Astrocyte (in vitro differentiated cells and primary cell): ENCODE measurements at regions not wholly inside any gene's neighbourhood (a gene's known extent, or its start where the extent isn't known, plus 50 kb on each side); places are given as distances from the start of the nearest gene placed in this dataset.

Source experiments
- DNase-seq: peaks from one replicate; pipeline ENCODE4 v3.0.0-alpha.2; 2010; ENCODE audit warnings: low read depth
- FAIRE-seq: peaks from 2 replicates; lab custom pipeline; 2011; peaks lifted over from hg19 to GRCh38; lab: Jason Lieb, UNC
- H2AFZ ChIP-seq: 2 replicates; pipeline ENCODE4 v1.6.0; 2012; ENCODE audit warnings: low read depth, low read length, inconsistent platforms
- H3K27ac ChIP-seq: 2 replicates; pipeline ENCODE4 v1.5.1; 2011; ENCODE audit warnings: low read depth, low read length, inconsistent platforms
- H3K27me3 ChIP-seq: 2 replicates; pipeline ENCODE4 v1.6.0; 2011; ENCODE audit warnings: low read length, inconsistent platforms; ENCODE audit not compliant: insufficient read depth
- H3K36me3 ChIP-seq: 2 replicates; pipeline ENCODE4 v1.5.1; 2011; ENCODE audit warnings: low read length, inconsistent platforms; ENCODE audit not compliant: insufficient read depth
- H3K4me1 ChIP-seq: 2 replicates; pipeline ENCODE4 v1.5.1; 2011; ENCODE audit warnings: low read length, inconsistent platforms; ENCODE audit not compliant: insufficient read depth
- H3K4me2 ChIP-seq: 2 replicates; pipeline ENCODE4 v1.6.0; 2012; ENCODE audit warnings: low read length, inconsistent platforms
- H3K4me3 ChIP-seq: 2 replicates; pipeline ENCODE4 v1.5.1; 2011; ENCODE audit warnings: low read depth, mild to moderate bottlenecking, low read length, inconsistent platforms; ENCODE audit not compliant: insufficient read depth
- H3K79me2 ChIP-seq: 2 replicates; pipeline ENCODE4 v1.6.0; 2012; ENCODE audit warnings: mild to moderate bottlenecking, low read length, inconsistent platforms; ENCODE audit not compliant: insufficient read depth
- H3K9ac ChIP-seq: 2 replicates; pipeline ENCODE4 v1.6.0; 2012; ENCODE audit warnings: mild to moderate bottlenecking, low read length, inconsistent platforms
- H3K9me3 ChIP-seq: 2 replicates; pipeline ENCODE4 v1.5.1; 2012; ENCODE audit warnings: low read depth, mild to moderate bottlenecking, low read length, inconsistent platforms; ENCODE audit not compliant: insufficient read depth
- H4K20me1 ChIP-seq: 2 replicates; pipeline ENCODE4 v1.6.0; 2012; ENCODE audit warnings: low read length, inconsistent platforms; ENCODE audit not compliant: insufficient read depth
- H3K27ac Mint-ChIP-seq: one replicate; pipeline ENCODE4 v1.8.0; 2021; ENCODE audit warnings: mild to moderate bottlenecking, mixed read lengths; ENCODE audit not compliant: unreplicated experiment
- H3K27me3 Mint-ChIP-seq: one replicate; pipeline ENCODE4 v1.8.0; 2021; ENCODE audit warnings: low read depth, mixed read lengths; ENCODE audit not compliant: unreplicated experiment
- H3K36me3 Mint-ChIP-seq: one replicate; pipeline ENCODE4 v1.8.0; 2021; ENCODE audit warnings: low read depth, mixed read lengths; ENCODE audit not compliant: unreplicated experiment
- H3K4me1 Mint-ChIP-seq: one replicate; pipeline ENCODE4 v1.8.0; 2021; ENCODE audit warnings: low read depth, mixed read lengths; ENCODE audit not compliant: unreplicated experiment
- H3K4me3 Mint-ChIP-seq: one replicate; pipeline ENCODE4 v1.8.0; 2021; ENCODE audit warnings: mild to moderate bottlenecking, moderate library complexity, mixed read lengths; ENCODE audit not compliant: unreplicated experiment
- H3K9me3 Mint-ChIP-seq: one replicate; pipeline ENCODE4 v1.8.0; 2021; ENCODE audit warnings: mild to moderate bottlenecking, mixed read lengths; ENCODE audit not compliant: unreplicated experiment
- CTCF ChIP-seq: IDR thresholded peaks from 2 replicates; pipeline ENCODE4 v1.5.1; 2011; ENCODE audit warnings: low read depth, mild to moderate bottlenecking, inconsistent platforms, low read length, moderate library complexity; ENCODE audit not compliant: insufficient read depth
- EZH2 ChIP-seq: IDR thresholded peaks from 2 replicates; pipeline ENCODE4 v1.6.1; 2012; ENCODE audit warnings: mild to moderate bottlenecking, low read length, inconsistent platforms; ENCODE audit not compliant: insufficient read depth

- Histone ChIP-seq H3K9ac (no peak overlapping the region), H3K36me3 (no peaks in the 10 kb centered on the region), H2AFZ (no peak overlapping the region), H3K27me3 (no peaks in the 10 kb centered on the region), H3K27ac (no peak overlapping the region), H3K4me1 (no peaks in the 10 kb centered on the region), H3K4me2 (no peak overlapping the region), H3K9me3 (no peaks in the 10 kb centered on the region), H4K20me1 (no peaks in the 10 kb centered on the region), H3K79me2 (no peaks in the 10 kb centered on the region), H3K4me3 (no peak overlapping the region)
- no peak for FAIRE-seq
- H3K27me3 Mint-ChIP-seq: peaks cover 9% of the 10 kb centered on the region
- TF ChIP-seq EZH2: no peak
- TF ChIP-seq CTCF: no peak
- H3K4me1 Mint-ChIP-seq: peaks cover 17% of the 10 kb centered on the region
- H3K9me3 Mint-ChIP-seq: peaks cover 2% of the 10 kb centered on the region
- H3K27ac Mint-ChIP-seq: no peak overlapping the region
- DNase-seq: no peak
- no peak overlapping the region for H3K4me3 Mint-ChIP-seq
- no peaks in the 10 kb centered on the region for H3K36me3 Mint-ChIP-seq
Measured at GRCh38 chr18:77341527-77342325, 92.1 kb downstream of the GALR1 start.

- no peaks in the 10 kb centered on the region for H3K36me3 Mint-ChIP-seq
- Histone ChIP-seq H3K79me2 (no peaks in the 10 kb centered on the region), H3K27ac (no peak overlapping the region), H3K27me3 (no peaks in the 10 kb centered on the region), H2AFZ (no peak overlapping the region), H3K36me3 (no peaks in the 10 kb centered on the region), H3K4me3 (no peak overlapping the region), H3K4me2 (no peak overlapping the region), H3K9me3 (no peaks in the 10 kb centered on the region), H3K4me1 (no peaks in the 10 kb centered on the region), H3K9ac (no peak overlapping the region), H4K20me1 (no peaks in the 10 kb centered on the region)
- peaks cover 16% of the 10 kb centered on the region for H3K4me1 Mint-ChIP-seq
- H3K4me3 Mint-ChIP-seq: no peak overlapping the region
- DNase-seq: no peak
- no peak for FAIRE-seq
- H3K9me3 Mint-ChIP-seq: no peaks in the 10 kb centered on the region
- TF ChIP-seq CTCF: no peak
- no peak for TF ChIP-seq EZH2
- H3K27ac Mint-ChIP-seq: no peak overlapping the region
- H3K27me3 Mint-ChIP-seq: peaks cover 7% of the 10 kb centered on the region
Measured at GRCh38 chr18:77342736-77343135, 93.1 kb downstream of the GALR1 start.
